Activated CD4-positive, alpha-beta T cell treated with anti-CD3 and anti-CD28 coated beads, Interleukin-2, amount 50 U/mL, for 16 hours (primary cell): ENCODE measurements at regions not wholly inside any gene's neighbourhood (a gene's known extent, or its start where the extent isn't known, plus 50 kb on each side); places are given as distances from the start of the nearest gene placed in this dataset.

Experiments used
- DNase-seq: peaks from one replicate; pipeline ENCODE4 v3.0.0-alpha.2; 2020

DNA sequence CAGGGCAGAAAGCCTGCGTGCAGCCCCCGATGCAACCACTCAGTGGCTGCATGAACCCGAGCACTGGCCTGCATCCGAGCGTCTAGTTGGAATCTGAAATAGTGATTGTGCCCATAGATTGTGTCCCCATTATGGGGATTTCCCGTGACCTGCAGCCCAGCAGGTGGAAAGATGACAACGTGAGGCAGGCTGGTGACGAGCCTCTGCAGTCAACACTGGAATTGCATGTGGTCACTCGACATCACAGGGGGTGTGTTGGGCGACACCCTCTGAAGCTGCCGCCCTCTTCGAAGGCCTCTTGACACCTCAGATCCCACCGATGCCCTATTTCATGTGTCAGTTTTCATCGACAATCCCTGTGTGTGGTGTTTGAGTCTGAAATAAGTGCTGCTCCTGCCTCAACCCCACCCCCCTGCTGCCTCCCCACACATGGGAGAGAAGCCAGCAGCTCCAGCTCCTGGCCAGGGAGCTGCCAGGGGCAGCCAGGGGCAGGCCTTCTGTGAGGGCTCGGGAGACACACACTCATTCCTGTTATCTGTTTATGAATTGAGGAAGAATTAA is 172.0 kb upstream of the B3GAT1 start:
- DNase-seq, result no peak

DNA sequence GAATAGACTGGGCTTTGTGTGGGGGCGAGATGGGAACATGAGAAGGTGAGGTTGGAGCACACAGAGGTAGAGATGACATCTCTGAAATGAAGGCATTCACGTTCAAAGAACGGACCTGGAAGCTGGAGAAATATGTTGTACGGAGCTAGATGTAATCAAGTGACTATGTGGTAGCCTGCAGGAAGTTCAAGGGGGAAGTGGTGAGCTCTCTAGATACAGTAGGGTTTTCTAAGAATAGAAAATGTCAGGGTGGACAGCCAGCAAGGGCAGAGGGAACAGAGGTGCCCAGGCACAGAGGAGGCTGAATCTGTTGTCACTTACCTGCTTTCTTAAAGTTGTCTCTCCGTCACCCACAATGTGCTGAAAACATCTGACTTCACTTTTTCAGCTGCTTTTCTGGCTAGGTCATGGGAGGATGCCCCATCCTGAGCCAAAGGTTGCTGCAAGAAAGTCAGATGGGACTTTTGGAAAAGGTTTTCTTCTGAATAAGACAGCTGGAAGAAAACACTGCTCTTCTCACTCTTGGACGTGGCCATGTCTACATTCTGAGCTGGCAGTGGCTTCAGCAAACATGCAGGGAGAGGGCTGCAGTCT is 171.5 kb upstream of the B3GAT1 start:
- DNase-seq, result no peak

DNA sequence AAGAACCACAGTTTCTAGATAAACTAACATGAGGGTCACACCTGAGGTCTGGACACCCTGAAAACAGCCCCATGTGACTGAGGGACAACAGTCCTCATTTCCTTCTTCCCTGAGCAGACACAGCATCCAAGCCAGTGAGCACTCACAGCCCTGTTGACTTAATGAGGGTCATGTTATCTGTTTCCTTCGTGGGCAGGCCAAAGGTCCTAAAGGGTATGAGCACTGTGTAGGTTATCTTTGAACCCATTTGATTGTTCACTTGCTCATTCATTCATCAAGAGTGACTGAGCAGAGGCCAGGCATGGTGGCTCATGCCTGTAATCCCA is 170.7 kb upstream of the B3GAT1 start:
- no peak for DNase-seq

DNA sequence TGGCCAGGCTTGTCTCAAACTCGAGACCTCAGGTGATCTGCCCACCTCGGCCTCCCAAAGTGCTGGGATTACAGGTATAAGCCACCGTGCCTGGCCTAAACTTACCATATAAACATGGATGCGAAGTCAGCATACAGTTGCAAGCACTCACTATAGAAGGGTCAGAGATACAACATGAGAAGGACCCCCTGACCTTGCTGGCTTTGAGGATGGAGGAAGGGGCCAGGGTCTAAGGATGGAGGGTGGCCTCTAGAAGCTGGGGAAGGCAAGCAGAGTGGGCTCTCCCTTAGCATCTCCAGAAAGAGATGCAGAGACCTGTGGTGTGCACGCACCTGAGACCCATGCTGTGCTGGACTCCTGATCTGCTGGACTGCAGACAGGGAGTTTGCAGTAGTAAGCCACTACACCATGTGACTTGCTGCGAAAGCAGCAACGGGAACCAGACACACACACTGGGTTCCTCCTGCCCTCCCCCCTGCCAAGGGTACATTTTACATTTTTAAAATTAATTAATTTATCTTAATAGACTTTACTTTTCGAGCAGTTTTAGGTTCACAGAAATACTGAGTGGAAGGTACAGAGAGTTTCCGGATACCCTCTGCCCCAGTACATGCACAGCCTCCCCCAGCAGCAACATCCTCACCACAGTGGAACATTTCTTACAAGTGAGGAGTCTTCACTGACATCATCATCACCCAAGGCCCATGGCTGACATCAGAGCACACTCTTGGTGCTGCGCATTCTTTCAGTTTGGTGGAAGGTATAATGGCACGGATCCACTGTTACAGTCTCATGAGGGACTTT is 170.1 kb upstream of the B3GAT1 start:
- no peak for DNase-seq

DNA sequence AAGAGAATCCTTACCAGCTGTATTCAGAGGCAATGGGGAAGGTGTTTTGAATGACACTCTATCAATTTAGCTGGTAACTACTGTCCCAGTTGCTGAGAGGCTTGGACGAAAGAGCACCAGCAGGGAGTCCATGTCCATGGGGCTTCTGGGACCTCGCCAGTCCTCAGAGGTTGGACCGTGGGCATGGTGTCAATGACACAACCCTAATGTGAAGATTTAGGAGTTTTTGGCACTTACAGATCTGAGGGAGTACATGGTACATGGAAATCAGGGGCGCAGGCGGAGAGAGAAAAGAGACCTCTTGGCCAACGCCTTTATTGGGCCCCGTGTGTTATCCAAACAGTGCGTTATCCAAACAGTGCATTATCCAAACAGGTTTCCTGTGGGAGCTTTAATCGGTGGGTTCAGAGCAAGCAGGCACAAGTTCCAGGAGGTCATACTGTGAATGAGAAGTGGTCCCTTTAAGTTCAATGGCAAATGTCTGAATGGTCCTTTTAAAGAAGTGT is 169.1 kb upstream of the B3GAT1 start:
- DNase-seq, result no peak

DNA sequence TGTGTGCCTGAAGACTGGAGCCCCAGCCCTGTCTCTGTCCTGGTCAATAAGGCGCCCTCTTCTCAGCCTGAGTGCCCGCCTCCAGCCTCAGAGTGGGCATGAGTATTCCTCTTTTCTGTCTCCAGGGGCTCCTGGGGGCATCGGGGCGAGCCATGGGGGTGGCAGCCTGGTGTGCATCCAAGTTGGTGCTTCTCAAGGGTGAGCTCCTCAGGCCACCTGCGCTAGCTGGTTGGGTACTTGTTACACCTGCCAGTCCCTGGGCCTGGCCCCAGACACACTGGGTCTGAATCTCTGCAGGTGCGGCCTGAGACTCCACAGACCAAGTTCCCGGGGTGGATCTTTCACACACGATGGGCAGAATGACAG is 168.6 kb upstream of the B3GAT1 start:
- DNase-seq, result no peak

DNA sequence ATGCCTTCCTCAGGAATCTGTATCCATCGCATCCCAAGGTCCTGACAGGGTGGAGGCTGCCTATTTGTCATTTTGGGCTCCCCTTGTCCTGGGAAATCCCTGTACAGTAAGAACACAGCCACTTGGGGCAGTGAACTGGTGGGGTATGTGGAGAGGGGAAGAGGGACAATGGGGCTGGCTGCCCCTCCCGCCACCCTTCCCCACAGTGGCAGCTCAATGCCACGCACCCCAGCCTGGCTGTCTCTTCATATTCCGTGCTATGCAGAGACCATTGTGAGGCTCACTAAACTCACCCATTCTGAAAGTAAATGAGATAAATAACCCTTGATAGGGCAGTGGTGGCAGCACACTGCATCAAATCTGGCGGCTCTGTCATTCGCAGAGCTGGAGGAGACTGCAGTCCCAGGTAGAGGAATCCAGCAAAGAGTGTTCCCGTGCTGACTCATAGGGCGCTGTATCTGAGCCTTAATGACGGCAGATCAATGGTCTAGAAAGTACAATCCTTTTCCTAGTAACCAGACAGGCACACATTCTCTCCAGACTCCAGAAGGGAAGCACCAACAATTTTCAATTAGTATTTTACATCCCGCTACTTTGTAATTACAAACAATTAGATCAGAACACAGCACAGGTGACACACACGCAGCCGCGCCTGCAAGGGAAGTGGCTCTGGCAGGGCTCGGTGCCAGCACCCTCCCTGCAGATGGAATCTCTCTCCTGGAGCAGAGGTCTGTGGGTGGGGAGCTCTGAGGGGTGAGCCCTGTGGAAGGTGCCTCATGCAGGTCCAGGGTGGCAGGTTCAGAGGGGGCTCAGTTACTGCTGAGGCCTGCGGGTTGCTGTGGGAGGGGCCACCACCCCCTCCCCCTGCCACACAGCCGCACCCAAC is 167.9 kb upstream of the B3GAT1 start:
- DNase-seq, result no peak

DNA sequence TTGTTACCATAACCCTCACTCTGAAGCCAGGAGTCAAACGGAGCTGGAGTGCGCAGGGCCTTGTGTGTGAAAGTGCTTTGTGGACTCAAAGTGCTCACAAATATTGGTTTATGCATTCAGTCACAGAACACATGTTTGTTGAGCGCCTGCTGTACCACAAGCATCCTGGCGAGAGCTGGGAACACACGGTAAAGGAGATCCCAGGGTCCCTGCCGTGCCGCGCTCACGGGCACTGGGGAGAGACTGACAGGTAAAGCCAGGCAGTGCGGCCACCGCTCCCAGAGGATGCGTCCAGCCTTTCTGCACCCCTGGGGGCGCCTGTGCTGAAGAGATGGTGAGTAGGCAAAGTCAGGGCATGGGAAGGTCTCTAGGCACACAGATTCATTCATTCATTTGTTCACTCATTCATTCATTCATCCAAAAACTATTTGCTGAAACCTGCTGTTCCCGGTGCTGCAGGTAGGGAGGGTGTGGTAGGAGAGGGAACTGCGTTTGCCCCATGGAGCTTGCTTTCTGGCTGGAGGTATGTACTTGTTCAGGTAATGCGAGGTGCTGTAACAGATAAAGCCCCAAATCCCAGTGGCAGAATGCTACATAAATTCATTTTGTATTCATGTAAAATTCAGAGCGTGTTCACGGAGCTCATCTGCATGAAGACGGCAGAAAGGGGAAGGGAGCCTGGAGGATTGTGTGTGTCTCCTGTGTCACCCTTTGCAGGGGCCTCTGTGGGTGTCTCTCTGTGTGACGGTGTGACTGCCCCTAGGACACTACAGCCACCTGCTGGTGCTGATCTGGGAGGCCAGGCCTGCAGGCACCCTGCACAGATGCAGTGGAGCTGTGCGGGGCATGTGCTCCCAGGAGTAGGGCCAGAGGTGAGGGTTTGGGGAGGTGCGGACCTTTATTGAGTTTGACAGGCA is 167.0 kb upstream of the B3GAT1 start:
- no peak for DNase-seq

DNA sequence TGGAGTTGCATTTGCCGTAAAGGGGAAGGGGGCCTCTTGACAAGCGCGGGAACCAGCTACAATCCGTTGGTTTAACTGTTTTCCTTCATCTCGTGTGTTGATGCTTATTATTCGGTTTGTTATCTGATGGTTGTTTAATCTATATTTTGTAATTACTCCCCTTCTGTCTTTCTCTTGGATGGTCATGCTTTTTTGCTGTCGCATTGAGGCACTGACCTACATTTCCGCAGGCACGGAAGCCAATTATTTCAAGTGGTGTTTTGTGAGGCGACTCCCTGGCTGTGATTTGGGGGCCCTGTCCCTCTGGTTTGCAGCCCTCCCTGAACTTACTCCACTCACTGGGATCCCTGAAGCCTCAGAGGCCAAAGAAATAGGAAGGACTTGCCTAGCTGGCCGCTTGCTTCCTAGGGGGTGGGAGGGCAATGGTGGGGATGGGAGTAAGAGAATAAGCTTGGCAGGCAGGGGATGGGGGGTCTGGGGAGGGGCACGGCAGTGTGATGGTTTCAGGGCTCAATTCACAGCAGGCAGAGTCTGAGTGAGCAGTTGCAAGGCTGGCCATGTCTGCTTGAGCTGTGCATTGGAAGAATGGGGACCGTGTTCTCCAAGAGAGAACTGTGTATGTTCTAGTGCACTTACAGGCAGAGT is 165.8 kb upstream of the B3GAT1 start:
- DNase-seq, result no peak

DNA sequence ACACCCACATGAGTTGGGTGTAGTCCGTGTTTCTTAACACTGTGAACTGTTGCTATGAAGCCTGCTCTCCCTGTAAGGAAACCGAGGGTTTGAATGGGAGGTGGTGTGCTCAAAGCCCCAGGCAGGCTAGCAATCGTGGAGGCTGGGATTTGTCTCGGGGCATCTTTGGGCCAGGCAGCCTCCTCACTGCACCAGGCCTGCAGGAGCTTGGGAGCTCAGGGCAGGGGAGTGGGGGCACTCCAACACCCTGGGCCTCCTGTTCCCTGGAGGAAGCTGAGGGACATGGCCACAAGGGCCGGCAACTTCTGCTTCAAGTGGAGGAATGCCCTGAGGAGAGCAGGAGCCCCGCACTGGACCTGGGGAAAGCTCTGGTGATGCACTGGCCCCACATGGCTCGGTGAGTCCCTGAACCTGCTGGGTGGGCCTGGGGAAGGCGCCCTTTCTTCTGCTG is 164.7 kb upstream of the B3GAT1 start:
- no peak for DNase-seq

DNA sequence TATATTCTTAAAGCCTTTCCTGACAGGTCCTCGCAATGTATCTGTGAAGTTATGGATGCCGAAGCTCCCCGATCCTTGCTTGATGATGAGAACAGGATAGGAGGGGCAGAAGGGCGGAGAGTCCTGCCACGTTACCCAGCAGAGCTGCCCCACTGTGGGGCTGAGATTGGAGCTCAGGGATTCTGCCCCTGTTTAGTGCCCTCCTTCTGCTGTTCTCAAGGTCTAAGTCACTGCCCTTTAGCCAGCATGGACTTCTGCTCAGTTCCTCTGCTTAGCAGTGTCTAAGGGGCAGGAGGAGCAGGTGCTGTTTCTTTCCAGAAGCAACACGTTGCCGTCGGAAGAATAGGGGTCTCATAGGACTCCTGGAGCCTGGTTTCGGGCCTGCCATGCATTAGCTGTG is 164.2 kb upstream of the B3GAT1 start:
- no peak for DNase-seq

DNA sequence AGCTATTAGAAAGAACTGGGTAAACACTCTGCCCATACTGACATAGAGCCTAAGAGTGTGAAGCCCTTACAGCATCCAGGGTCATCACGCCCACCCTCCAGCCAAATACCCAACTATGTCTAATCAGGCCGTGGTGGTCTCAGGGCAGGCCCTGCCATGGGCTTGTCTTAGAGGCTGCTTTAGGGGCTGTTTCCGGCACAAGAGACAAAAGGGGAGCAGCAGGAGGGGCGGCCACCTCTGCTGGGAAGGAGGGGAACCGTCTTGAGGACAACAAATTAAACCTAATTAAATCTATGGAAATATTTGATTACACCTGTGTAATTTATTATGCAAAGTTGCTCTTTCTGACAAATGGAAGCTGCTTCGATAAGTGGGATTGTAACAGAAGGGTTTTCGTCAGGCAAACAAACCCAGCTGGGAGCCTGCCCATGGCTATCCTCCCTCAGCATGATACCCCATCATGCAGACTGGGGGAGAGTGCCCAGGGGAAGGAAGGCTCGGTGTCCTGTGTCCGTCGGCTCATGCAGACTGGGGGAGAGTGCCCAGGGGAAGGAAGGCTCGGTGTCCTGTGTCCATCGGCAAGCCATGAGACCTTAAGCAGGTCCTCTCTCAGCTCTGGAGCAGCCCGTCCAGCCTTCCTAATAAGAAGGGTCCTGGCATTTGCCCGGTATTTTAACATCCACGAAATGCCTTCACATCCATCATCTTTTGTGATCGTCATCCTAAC is 163.6 kb upstream of the B3GAT1 start:
- no peak for DNase-seq

DNA sequence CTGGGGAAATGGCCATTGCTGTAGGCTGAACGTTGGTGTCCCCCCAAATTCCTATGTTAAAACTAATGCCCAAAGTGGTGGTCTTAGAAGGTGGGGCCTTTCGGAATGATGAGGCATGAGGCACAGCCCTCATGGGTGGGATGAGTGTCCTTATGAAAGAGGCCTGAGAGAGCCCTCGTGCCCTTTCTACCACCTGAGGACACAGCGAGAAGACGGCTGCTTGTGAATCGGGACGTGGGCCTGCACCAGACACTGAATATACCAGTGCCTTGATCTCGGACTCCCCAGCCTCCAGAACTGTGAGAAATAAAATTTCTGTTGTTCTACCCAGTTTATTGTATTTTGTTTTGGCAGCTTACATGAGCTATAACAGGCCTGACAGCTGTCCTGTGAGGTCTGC is 162.9 kb upstream of the B3GAT1 start:
- DNase-seq, result no peak

DNA sequence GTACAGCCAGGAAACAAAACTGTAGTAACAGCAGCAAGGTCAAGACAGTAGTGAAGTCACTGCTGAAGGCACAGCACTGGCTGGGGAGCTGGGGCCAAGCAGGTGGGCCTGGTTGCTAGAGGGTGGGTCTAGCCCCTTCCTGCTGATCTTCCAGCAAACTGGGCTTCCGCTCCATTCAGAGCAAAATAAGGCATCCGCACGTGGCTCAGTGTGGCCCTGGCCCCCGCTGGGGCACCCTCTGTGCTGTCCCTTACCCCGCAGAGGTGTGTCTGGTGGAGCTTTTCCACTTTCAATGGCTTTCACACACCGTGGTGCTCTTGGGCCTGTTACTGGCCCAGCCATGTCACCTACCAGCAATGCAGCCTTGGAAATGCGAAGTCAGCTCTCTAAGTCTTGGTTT is 162.4 kb upstream of the B3GAT1 start:
- no peak for DNase-seq

DNA sequence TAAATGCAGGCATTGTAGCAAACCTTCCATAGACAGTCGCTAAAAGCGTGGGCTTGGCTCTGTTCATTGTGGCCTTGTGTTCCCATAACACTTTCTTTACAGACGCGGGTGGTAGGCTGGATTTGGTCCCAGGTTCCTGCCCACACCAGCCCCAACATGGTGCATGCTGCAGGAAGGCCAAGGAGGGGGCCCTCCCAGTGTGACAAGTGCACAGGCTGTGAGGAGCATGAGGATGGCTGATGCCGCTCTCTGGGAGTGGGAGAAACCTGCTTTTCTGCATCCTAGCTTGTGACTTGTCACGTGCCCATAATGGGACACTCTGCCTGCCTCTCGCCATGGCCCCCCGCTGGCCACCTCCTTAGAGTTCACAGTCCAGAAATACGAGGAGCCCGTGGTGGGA is 161.8 kb upstream of the B3GAT1 start:
- DNase-seq, result no peak

DNA sequence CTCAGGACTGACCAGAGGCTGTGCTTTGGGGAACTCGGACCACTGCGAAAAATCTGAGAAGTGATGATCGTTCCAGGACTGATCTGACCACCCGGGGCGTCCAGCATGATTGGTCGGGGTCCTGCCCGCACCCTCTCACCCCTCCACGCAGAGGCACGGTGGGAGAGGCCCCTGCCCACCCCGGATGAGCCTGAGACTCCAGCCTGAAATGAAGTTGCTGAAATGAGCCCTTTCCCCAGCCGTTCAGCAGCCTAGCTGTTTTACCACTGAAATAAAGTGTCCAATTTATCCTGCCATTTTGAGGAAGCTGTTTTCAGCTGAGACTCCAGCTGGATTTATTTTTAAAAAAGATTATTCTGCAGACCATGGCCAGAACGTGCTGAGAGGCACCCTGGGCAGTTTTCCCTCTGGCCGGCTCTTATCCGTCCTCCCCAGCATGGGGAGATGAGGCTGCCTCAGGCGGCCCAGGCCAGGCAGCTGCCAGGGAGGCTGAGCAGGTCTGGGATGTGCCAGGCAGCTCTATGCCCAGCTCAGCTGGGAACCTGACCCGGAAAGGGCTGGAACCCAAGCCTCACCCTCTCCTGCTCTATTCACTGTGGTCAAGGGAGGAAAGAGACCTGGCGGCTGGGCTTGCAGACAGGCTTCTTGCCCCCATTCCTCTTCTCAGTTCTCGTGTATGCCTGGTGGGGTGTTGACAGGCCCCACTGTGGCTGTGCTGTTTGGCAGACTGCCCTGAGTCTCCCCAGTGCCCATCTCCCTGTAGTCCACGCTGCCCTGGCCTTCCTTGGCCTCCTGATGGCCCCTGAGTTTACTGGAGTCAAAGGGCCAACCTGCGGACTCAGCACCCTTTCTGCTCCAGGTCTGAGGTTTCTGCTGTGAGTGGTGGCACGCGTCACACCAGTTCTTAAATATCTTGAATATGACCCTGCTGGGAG is 161.0 kb upstream of the B3GAT1 start:
- DNase-seq, result no peak

DNA sequence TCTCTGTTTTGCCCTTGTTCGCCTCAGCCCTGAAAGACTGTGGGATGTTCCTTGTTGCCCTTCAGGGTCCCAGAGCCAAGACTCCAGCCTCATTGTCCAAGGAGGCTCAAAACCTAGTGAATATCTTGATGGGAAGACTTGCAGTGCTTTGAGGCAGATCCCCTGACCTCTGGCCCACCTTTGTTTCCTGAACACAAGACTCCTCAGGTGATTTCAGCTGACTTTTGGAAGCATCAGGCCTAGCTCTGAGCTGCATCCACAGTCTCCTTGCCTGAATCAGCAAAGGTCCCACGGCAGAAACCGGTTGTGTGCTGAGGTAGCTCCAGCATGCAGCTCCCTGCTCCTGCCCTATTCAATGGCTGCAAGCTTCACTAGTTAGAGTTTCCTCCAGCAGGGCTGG is 159.3 kb upstream of the B3GAT1 start:
- no peak for DNase-seq

DNA sequence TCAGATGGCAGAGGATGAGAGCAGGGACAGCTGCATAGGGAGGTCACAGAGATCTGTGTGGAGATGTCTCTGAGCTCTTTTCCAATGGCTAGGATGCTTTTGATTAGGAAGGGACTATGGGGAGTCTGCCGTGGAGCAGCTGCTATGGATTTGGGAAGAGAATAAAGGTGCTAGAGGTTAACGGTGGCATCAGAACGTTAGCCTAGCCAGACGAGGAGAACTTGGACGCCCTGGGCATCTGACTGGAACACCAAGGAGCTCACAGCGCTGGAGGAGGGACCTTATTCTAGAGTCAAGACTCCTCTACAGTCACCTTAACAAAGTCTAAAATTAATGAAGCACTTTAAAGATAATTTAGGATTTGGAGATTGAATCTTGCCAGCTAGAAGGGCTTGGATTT is 157.2 kb upstream of the B3GAT1 start:
- DNase-seq, result no peak

DNA sequence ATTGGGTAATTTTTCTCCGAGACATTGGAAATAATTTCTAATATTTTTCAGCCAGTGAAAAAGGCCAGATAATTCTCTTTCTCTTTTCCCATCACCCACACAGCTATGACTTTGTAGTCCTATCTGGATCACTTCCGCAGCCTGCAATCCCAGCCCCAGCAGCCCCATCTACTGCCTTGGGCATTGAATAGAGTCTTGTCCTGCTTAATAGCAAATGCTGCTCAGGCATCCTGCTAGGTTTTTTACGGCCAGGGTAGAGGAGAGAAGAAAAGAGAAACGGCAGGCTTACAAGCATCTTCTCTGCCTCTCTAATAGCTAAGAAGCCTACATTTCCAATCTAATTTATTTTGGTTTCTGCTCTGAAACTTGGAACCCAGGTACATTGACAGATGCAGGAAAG is 154.3 kb upstream of the B3GAT1 start:
- no peak for DNase-seq

DNA sequence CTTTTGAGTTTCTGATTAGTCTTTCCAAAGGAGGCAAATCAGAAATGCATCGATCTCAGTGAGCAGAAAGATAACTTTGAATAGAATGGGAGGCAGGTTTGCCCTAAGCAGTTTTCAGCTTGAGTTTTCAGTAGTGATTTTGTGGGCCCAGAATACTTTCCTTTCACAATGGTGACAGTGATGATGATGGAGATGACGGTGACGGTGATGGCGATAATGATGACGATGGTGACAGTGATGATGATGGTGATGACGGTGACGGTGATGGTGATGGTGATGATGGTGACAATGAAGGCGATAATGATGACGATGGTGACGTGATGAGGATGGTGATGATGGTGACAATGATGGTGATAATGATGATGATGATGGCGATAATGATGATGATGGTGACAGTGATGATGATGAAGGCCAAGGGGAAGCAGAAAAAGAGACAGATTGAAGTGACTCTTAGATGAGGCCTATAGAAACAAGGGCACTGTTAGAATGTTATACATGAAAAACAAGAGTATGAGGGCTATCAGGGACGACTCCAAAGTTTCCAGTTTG is 153.4 kb upstream of the B3GAT1 start:
- no peak for DNase-seq
